ENCODE measurements at regions not wholly inside any gene's neighbourhood (a gene's known extent, or its start where the extent isn't known, plus 50 kb on each side); places are given as distances from the start of the nearest gene placed in this dataset.
"Not testable (repeated sequence)": the region's sequence is repeated elsewhere in the genome, so short reads cannot be mapped to it uniquely, and the experiment has no call there.

- no peaks in the 10 kb centered on the region for H3K27me3 ChIP-seq
- no peaks in the 10 kb centered on the region for H3K4me1 ChIP-seq
- H3K4me3 ChIP-seq = no peak overlapping the region
- no peak for DNase-seq
- ATAC-seq = no peak
- no peaks in the 10 kb centered on the region for H3K9me3 ChIP-seq
- intact Hi-C loops (cut with DNase I) = no loop called here
- TF ChIP-seq CTCF (IDR thresholded peaks at IDR 0.05) = no peak
- no peaks in the 10 kb centered on the region for H3K36me3 ChIP-seq
- no peak overlapping the region for H3K27ac ChIP-seq
Observed at GRCh38 chr9:115415450-115415849, 297.5 kb upstream of the TNC start.

- no peaks in the 10 kb centered on the region for H3K4me1 ChIP-seq
- no peak for DNase-seq
- no peak for ATAC-seq
- H3K36me3 ChIP-seq = no peaks in the 10 kb centered on the region
- intact Hi-C loops (cut with DNase I) = no loop called here
- no peaks in the 10 kb centered on the region for H3K27me3 ChIP-seq
- H3K27ac ChIP-seq = no peak overlapping the region
- no peak for TF ChIP-seq CTCF (IDR thresholded peaks at IDR 0.05)
- H3K4me3 ChIP-seq = no peak overlapping the region
- H3K9me3 ChIP-seq = no peaks in the 10 kb centered on the region
Observed at GRCh38 chr9:115416299-115416698, 298.3 kb upstream of the TNC start.

- H3K4me3 ChIP-seq; ATAC-seq; H3K36me3 ChIP-seq; H3K27me3 ChIP-seq; intact Hi-C loops (cut with DNase I); DNase-seq; H3K27ac ChIP-seq; H3K4me1 ChIP-seq; H3K9me3 ChIP-seq: not testable (repeated sequence)
Observed at GRCh38 chr9:115418181-115418580, 300.2 kb upstream of the TNC start.

GRCh38 chr9:115422932-115423440 is 305.0 kb upstream of the TNC start:
- H3K27ac ChIP-seq = no peak overlapping the region
- H3K4me1 ChIP-seq = no peaks in the 10 kb centered on the region
- intact Hi-C loops (cut with DNase I) = no loop called here
- H3K36me3 ChIP-seq = no peaks in the 10 kb centered on the region
- no peak overlapping the region for H3K4me3 ChIP-seq
- TF ChIP-seq CTCF (IDR thresholded peaks at IDR 0.05) = no peak
- DNase-seq (no peak), ATAC-seq (no peak)
- H3K9me3 ChIP-seq = no peaks in the 10 kb centered on the region
- H3K27me3 ChIP-seq = no peaks in the 10 kb centered on the region

- H3K4me3 ChIP-seq = no peak overlapping the region
- ATAC-seq (no peak), DNase-seq (no peak)
- H3K4me1 ChIP-seq = no peaks in the 10 kb centered on the region
- TF ChIP-seq CTCF (IDR thresholded peaks at IDR 0.05) = no peak
- H3K36me3 ChIP-seq = no peaks in the 10 kb centered on the region
- intact Hi-C loops (cut with DNase I) = no loop called here
- H3K27me3 ChIP-seq = no peaks in the 10 kb centered on the region
- no peak overlapping the region for H3K27ac ChIP-seq
- H3K9me3 ChIP-seq = no peaks in the 10 kb centered on the region
Observed at GRCh38 chr9:115423646-115424045, 305.7 kb upstream of the TNC start.

- ATAC-seq (no peak), DNase-seq (no peak)
- TF ChIP-seq CTCF (IDR thresholded peaks at IDR 0.05) = no peak
- no peak overlapping the region for H3K27ac ChIP-seq
- no peaks in the 10 kb centered on the region for H3K36me3 ChIP-seq
- no peaks in the 10 kb centered on the region for H3K27me3 ChIP-seq
- H3K4me3 ChIP-seq = no peak overlapping the region
- no peaks in the 10 kb centered on the region for H3K4me1 ChIP-seq
- no peaks in the 10 kb centered on the region for H3K9me3 ChIP-seq
- intact Hi-C loops (cut with DNase I) = no loop called here
Observed at GRCh38 chr9:115425601-115426000, 307.6 kb upstream of the TNC start.

Measured in upper lobe of right lung (tissue), 1 donor.